ENCODE measurements at regions not wholly inside any gene's neighbourhood (a gene's known extent, or its start where the extent isn't known, plus 50 kb on each side); places are given as distances from the start of the nearest gene placed in this dataset.
"Not testable (repeated sequence)": the region's sequence is repeated elsewhere in the genome, so short reads cannot be mapped to it uniquely, and the experiment has no call there.

DNA sequence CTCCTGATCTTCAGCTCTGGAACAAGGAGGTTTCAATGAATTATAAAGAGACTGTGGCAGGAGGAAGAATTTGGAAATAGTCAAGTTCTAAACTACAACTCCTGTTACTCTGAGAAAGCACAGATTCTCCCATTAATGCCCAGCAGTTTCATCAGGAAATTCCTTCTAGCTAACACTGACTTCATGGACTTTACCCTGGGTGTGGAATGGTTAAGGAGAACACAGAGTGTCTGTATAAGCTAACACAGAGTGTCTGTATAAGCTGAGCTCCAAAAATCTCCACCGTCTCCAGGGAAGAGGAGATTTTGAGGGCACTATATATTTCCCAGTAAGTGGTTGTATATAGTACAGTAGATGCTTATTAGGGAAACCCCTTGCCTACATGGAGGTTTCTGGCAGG, 675.5 kb downstream of the XPNPEP1 start:
- DNase-seq (ENCODE audit: low read depth, low spot score) = no peak
- Histone ChIP-seq H3K27ac (ENCODE audit: low read depth, low read length) (no peak overlapping the region), H3K9me3 (ENCODE audit: control insufficient read depth, insufficient read depth, low read length) (no peaks in the 10 kb centered on the region), H3K4me3 (ENCODE audit: low read depth, low read length) (no peak overlapping the region), H3K27me3 (ENCODE audit: control insufficient read depth, insufficient read depth, low read length) (no peaks in the 10 kb centered on the region)
- CTCF ChIA-PET = no interaction called here
- TF ChIP-seq, protein P1, sequence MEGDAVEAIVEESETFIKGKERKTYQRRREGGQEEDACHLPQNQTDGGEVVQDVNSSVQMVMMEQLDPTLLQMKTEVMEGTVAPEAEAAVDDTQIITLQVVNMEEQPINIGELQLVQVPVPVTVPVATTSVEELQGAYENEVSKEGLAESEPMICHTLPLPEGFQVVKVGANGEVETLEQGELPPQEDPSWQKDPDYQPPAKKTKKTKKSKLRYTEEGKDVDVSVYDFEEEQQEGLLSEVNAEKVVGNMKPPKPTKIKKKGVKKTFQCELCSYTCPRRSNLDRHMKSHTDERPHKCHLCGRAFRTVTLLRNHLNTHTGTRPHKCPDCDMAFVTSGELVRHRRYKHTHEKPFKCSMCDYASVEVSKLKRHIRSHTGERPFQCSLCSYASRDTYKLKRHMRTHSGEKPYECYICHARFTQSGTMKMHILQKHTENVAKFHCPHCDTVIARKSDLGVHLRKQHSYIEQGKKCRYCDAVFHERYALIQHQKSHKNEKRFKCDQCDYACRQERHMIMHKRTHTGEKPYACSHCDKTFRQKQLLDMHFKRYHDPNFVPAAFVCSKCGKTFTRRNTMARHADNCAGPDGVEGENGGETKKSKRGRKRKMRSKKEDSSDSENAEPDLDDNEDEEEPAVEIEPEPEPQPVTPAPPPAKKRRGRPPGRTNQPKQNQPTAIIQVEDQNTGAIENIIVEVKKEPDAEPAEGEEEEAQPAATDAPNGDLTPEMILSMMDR (IDR thresholded peaks at IDR 0.05; ENCODE audit: low read depth, low read length) = no peak
- POLR2A ChIA-PET = no interaction called here

- CTCF ChIA-PET = no interaction called here
- POLR2A ChIA-PET = no interaction called here
Observed at GRCh38 chr10:109245821-109246220, 677.5 kb downstream of the XPNPEP1 start.

DNA sequence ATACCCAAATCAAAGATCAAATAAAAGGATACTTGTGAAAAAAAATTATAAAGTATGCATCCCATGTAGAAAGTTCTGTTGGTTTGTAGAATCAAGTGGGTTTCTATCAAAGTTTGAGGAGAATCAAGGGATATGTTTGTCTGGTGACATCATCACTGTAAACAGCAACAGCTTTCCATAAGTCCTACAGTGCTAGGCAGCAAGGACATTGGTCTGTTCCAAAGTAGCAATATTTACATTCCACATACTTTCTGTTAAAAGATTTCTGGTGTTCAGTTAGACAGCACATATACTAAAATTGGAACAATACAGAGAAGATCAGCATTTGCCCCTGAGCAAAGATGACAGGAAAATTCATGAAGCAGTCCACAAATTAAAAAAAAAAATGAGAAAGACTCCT, 683.9 kb downstream of the XPNPEP1 start:
- DNase-seq (ENCODE audit: low read depth, low spot score) = peak; percentile 13
- no peak overlapping the region for H3K4me3 ChIP-seq (ENCODE audit: low read depth, low read length)
- H3K27me3 ChIP-seq (ENCODE audit: control insufficient read depth, insufficient read depth, low read length) = no peaks in the 10 kb centered on the region
- H3K9me3 ChIP-seq (ENCODE audit: control insufficient read depth, insufficient read depth, low read length) = no peaks in the 10 kb centered on the region
- no peak overlapping the region for H3K27ac ChIP-seq (ENCODE audit: low read depth, low read length)
- TF ChIP-seq, protein P1 (IDR thresholded peaks at IDR 0.05; ENCODE audit: low read depth, low read length) = no peak
- ChIA-PET POLR2A (no interaction called here), CTCF (interaction anchor here (0.6 kb wide), 1 partner anchor 75 kb away, joined by 3 read pairs; no protein-coding TSS in a partner anchor)

More at GRCh38 chr10:109245821-109246220, 677.5 kb downstream of the XPNPEP1 start:
- TF ChIP-seq, protein P1 (IDR thresholded peaks at IDR 0.05; ENCODE audit: low read depth, low read length) = no peak
- no peak overlapping the region for H3K27ac ChIP-seq (ENCODE audit: low read depth, low read length)
- no peaks in the 10 kb centered on the region for H3K9me3 ChIP-seq (ENCODE audit: control insufficient read depth, insufficient read depth, low read length)
- no peak overlapping the region for H3K4me3 ChIP-seq (ENCODE audit: low read depth, low read length)
- DNase-seq (ENCODE audit: low read depth, low spot score) = no peak
- H3K27me3 ChIP-seq (ENCODE audit: control insufficient read depth, insufficient read depth, low read length) = no peaks in the 10 kb centered on the region

DNA sequence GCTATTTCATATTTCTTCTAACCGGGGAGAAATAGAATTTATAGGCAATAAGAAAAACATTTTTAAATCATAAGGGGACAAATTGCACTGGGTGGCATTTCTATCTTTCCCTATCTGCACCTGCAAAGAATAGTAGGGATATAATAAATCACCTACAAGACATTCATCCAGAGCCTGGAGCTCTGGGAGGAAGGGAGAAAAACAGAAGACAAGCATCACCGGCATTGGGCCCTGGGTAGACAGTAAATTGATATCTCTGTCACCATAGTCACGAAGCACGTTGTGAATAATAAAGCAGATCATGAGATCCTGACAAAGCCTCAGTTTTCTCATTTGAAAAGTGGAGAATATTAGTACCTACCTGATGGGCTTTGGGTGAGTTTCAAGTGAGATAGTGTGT, 685.6 kb downstream of the XPNPEP1 start:
- no peak for DNase-seq (ENCODE audit: low read depth, low spot score)
- POLR2A ChIA-PET = no interaction called here
- TF ChIP-seq, protein P1 (IDR thresholded peaks at IDR 0.05; ENCODE audit: low read depth, low read length) = no peak
- no peak overlapping the region for H3K4me3 ChIP-seq (ENCODE audit: low read depth, low read length)
- no peak overlapping the region for H3K27ac ChIP-seq (ENCODE audit: low read depth, low read length)
- no peaks in the 10 kb centered on the region for H3K9me3 ChIP-seq (ENCODE audit: control insufficient read depth, insufficient read depth, low read length)
- H3K27me3 ChIP-seq (ENCODE audit: control insufficient read depth, insufficient read depth, low read length) = no peaks in the 10 kb centered on the region
- CTCF ChIA-PET = no interaction called here

GRCh38 chr10:109237050-109237449, 686.3 kb downstream of the XPNPEP1 start:
- no peak overlapping the region for H3K4me3 ChIP-seq (ENCODE audit: low read depth, low read length)
- no peaks in the 10 kb centered on the region for H3K9me3 ChIP-seq (ENCODE audit: control insufficient read depth, insufficient read depth, low read length)
- ChIA-PET POLR2A (no interaction called here), CTCF (no interaction called here)
- TF ChIP-seq, protein P1 (IDR thresholded peaks at IDR 0.05; ENCODE audit: low read depth, low read length) = no peak
- H3K27me3 ChIP-seq (ENCODE audit: control insufficient read depth, insufficient read depth, low read length) = no peaks in the 10 kb centered on the region
- no peak for DNase-seq (ENCODE audit: low read depth, low spot score)
- H3K27ac ChIP-seq (ENCODE audit: low read depth, low read length) = no peak overlapping the region

DNA sequence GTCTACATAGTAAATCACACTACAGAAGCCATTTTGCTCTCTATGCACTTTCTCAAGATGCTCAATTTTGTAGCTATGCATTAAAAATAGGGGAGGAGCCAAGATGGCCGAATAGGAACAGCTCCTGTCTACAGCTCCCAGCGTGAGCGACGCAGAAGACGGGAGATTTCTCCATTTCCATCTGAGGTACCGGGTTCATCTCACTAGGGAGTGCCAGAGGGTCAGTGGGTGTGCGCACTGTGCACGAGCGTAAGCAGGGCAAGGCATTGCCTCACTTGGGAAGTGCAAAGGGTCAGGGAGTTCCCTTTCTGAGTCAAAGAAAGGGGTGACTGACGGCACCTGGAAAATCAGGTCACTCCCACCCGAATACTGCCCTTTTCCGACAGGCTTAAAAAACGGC, 699.8 kb downstream of the XPNPEP1 start:
- H3K27ac ChIP-seq (ENCODE audit: low read depth, low read length); H3K4me3 ChIP-seq (ENCODE audit: low read depth, low read length); POLR2A ChIA-PET; DNase-seq (ENCODE audit: low read depth, low spot score); H3K27me3 ChIP-seq (ENCODE audit: control insufficient read depth, insufficient read depth, low read length); H3K9me3 ChIP-seq (ENCODE audit: control insufficient read depth, insufficient read depth, low read length); CTCF ChIA-PET: not testable (repeated sequence)
